ENCODE measurements at regions not wholly inside any gene's neighbourhood (a gene's known extent, or its start where the extent isn't known, plus 50 kb on each side); places are given as distances from the start of the nearest gene placed in this dataset.

GRCh38 chr10:62456611-62457101, 82.5 kb downstream of the ZNF365 start:
- TF ChIP-seq, protein P1, sequence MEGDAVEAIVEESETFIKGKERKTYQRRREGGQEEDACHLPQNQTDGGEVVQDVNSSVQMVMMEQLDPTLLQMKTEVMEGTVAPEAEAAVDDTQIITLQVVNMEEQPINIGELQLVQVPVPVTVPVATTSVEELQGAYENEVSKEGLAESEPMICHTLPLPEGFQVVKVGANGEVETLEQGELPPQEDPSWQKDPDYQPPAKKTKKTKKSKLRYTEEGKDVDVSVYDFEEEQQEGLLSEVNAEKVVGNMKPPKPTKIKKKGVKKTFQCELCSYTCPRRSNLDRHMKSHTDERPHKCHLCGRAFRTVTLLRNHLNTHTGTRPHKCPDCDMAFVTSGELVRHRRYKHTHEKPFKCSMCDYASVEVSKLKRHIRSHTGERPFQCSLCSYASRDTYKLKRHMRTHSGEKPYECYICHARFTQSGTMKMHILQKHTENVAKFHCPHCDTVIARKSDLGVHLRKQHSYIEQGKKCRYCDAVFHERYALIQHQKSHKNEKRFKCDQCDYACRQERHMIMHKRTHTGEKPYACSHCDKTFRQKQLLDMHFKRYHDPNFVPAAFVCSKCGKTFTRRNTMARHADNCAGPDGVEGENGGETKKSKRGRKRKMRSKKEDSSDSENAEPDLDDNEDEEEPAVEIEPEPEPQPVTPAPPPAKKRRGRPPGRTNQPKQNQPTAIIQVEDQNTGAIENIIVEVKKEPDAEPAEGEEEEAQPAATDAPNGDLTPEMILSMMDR (IDR thresholded peaks at IDR 0.05), result no peak
- TF ChIP-seq EZH2 (IDR thresholded peaks at IDR 0.05; ENCODE audit: borderline replicate concordance, insufficient read depth, low read depth, low read length, poor library complexity, severe bottlenecking), result no peak
